ENCODE measurements at regions not wholly inside any gene's neighbourhood (a gene's known extent, or its start where the extent isn't known, plus 50 kb on each side); places are given as distances from the start of the nearest gene placed in this dataset.

DNA sequence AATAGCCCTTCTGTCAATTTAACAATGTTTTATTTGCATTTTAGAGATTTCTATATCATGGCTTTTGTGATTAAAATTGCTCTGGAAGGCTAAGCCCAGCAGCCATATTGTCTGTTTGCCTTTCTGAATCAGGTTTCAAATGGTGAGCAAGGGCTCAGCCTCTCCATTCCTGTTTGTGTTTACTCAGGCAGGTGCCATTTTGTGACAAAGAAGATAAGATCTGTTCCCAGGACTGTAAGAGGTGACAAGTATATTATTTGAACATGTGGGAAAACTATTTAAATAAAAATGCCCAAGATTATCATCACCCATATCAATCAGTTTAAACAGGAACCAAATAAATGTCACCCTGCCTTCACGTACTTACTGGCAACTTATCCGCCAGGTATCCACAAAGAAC, 641.3 kb upstream of the KLF4 start:
- 88% methylated on average over 2 of the region's 2 CpGs for WGBS (ENCODE audit: low lambda C conversion rate, missing lambda C conversion rate)
- no peak for DNase-seq (ENCODE audit: low spot score)

GRCh38 chr9:108125625-108126024, 636.1 kb upstream of the KLF4 start:
- H3K36me3 ChIP-seq (replicated peaks; ENCODE audit: insufficient read depth, low read depth), result no peaks in the 10 kb centered on the region
- H2AFZ ChIP-seq, result no peak overlapping the region
- H3K4me1 ChIP-seq (ENCODE audit: insufficient read depth), result no peaks in the 10 kb centered on the region
- H3K9me3 ChIP-seq (ENCODE audit: low read depth), result no peaks in the 10 kb centered on the region
- 90% methylated on average over 4 of the region's 4 CpGs for WGBS (ENCODE audit: low lambda C conversion rate, missing lambda C conversion rate)
- no peak overlapping the region for H3K27ac ChIP-seq
- H3K9me2 ChIP-seq (replicated peaks; ENCODE audit: insufficient read depth), result no peaks in the 10 kb centered on the region
- H4K20me1 ChIP-seq (ENCODE audit: insufficient read depth, poor library complexity, severe bottlenecking), result no peaks in the 10 kb centered on the region
- no peak overlapping the region for H3K4me2 ChIP-seq
- H3K79me2 ChIP-seq, result no peaks in the 10 kb centered on the region
- H3K4me3 ChIP-seq, result no peak overlapping the region
- no peaks in the 10 kb centered on the region for H3K27me3 ChIP-seq
- TF ChIP-seq CTCF (IDR thresholded peaks at IDR 0.05; ENCODE audit: poor library complexity), result no peak
- no peak for TF ChIP-seq EZH2phosphoT487 (IDR thresholded peaks at IDR 0.05; ENCODE audit: low read depth, severe bottlenecking, unreplicated experiment)
- no peak for TF ChIP-seq EZH2 (IDR thresholded peaks at IDR 0.05; ENCODE audit: borderline replicate concordance)
- DNase-seq (ENCODE audit: low spot score), result no peak

More for the DNA sequence above, 641.3 kb upstream of the KLF4 start:
- H3K4me3 ChIP-seq, result no peak overlapping the region
- H3K4me1 ChIP-seq (ENCODE audit: insufficient read depth), result no peaks in the 10 kb centered on the region
- no peaks in the 10 kb centered on the region for H3K9me2 ChIP-seq (replicated peaks; ENCODE audit: insufficient read depth)
- H4K20me1 ChIP-seq (ENCODE audit: insufficient read depth, poor library complexity, severe bottlenecking), result no peaks in the 10 kb centered on the region
- no peak overlapping the region for H3K4me2 ChIP-seq
- H3K27me3 ChIP-seq, result no peaks in the 10 kb centered on the region
- no peak for TF ChIP-seq EZH2 (IDR thresholded peaks at IDR 0.05; ENCODE audit: borderline replicate concordance)
- no peak for TF ChIP-seq CTCF (IDR thresholded peaks at IDR 0.05; ENCODE audit: poor library complexity)
- no peak for TF ChIP-seq EZH2phosphoT487 (IDR thresholded peaks at IDR 0.05; ENCODE audit: low read depth, severe bottlenecking, unreplicated experiment)
- no peaks in the 10 kb centered on the region for H3K9me3 ChIP-seq (ENCODE audit: low read depth)
- H3K79me2 ChIP-seq, result no peaks in the 10 kb centered on the region
- H3K36me3 ChIP-seq (replicated peaks; ENCODE audit: insufficient read depth, low read depth), result no peaks in the 10 kb centered on the region
- no peak overlapping the region for H3K27ac ChIP-seq
- no peak overlapping the region for H2AFZ ChIP-seq

- WGBS (ENCODE audit: low lambda C conversion rate, missing lambda C conversion rate), result 89% methylated on average over 11 of the region's 11 CpGs
- no peak for DNase-seq (ENCODE audit: low spot score)
- H3K4me3 ChIP-seq, result no peak overlapping the region
These were observed 630.1 kb upstream of the KLF4 start for GRCh38 chr9:108119530-108120113.

More at GRCh38 chr9:108119530-108120113, 630.1 kb upstream of the KLF4 start:
- Histone ChIP-seq H3K9me3 (ENCODE audit: low read depth) (no peaks in the 10 kb centered on the region), H3K79me2 (no peaks in the 10 kb centered on the region), H4K20me1 (ENCODE audit: insufficient read depth, poor library complexity, severe bottlenecking) (no peaks in the 10 kb centered on the region), H2AFZ (no peak overlapping the region), H3K27me3 (no peaks in the 10 kb centered on the region), H3K36me3 (replicated peaks; ENCODE audit: insufficient read depth, low read depth) (no peaks in the 10 kb centered on the region), H3K27ac (no peak overlapping the region), H3K4me2 (no peak overlapping the region), H3K4me1 (ENCODE audit: insufficient read depth) (no peaks in the 10 kb centered on the region), H3K9me2 (replicated peaks; ENCODE audit: insufficient read depth) (no peaks in the 10 kb centered on the region)
- TF ChIP-seq CTCF (IDR thresholded peaks at IDR 0.05; ENCODE audit: poor library complexity), result no peak
- no peak for TF ChIP-seq EZH2 (IDR thresholded peaks at IDR 0.05; ENCODE audit: borderline replicate concordance)
- TF ChIP-seq EZH2phosphoT487 (IDR thresholded peaks at IDR 0.05; ENCODE audit: low read depth, severe bottlenecking, unreplicated experiment), result no peak
